CD4-positive, alpha-beta T cell treated with Interleukin-15 for 1 hour (primary cell): ENCODE measurements at regions not wholly inside any gene's neighbourhood (a gene's known extent, or its start where the extent isn't known, plus 50 kb on each side); places are given as distances from the start of the nearest gene placed in this dataset.

Experiments used
- DNase-seq: peaks from one replicate; pipeline ENCODE4 v3.0.0-alpha.2; 2020

DNA sequence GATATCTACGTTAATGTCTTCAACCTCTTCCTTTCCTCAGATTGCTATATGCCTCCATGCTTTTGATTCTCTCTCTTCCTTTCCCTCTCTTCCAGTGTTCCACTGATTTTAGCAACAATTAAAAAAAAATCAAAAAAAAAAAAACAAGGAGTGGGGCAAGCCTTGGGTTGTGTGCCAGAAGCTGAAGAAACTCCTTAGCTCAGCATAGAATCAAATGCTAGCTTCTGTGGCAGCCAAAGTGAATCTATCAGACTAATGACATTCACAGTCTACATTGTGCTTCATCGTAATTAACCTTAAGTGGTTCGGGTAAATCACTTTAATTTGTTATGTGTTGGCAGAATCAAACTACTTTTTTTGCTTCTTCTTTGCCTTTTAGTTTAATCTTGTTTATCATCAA is 237.3 kb downstream of the TMEM167A start:
- DNase-seq: no peak

DNA sequence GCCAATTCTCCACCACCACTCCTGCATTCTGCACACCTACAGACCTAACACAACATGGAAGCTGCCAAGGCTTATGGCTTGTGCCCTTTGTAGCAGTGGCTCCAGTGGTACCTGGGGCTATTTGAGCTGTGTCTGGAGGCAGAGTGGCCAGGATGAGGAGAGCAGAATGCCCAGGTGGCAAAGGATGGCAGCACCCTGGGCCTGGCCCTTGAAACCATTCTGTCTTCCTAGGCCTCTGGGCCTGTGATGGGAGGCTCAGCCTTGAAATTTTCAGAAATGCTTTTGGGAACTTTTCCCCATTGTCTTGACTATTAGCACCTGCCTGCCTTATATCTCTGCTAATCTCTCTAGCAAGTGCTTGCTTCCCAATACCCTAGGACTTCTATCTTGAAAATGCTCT is 241.7 kb downstream of the TMEM167A start:
- no peak for DNase-seq

DNA sequence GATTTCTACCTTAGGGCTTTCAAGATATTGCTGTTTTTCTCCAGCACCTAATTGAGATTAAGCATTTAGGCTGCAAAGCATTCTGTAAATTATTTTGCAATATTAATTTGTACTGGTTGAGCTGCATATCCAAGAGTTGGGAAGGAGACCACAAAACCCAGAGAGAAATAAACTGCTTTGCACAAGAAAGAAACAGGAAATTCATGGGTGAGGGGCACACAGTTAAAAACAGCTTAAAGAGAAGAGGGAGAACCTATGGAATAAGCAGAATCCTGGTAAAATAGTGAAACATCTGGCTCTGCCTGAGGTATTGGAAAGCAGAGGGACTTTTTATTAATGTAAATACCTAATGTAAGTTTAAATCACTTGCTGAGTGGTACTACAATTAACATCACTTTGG is 243.0 kb downstream of the TMEM167A start:
- DNase-seq: no peak

DNA sequence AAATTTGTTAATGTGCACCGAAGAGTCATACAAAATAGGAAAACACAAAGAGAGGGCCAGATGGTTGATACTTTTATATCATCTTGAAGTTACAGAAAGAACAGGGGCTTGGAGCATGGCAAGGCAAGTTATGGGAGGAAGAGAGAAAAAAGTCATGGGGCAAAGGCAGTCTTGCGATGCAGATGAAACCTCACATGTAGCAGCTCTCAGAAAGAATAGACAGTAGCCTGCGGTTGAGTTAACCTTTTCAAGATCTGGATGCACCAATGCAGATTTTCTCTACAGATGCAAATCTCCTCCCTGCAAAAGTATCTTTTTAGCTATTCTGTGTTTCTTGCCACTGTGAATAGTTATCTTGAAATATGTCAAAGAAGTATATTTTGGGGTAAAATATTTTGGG is 243.9 kb downstream of the TMEM167A start:
- no peak for DNase-seq

DNA sequence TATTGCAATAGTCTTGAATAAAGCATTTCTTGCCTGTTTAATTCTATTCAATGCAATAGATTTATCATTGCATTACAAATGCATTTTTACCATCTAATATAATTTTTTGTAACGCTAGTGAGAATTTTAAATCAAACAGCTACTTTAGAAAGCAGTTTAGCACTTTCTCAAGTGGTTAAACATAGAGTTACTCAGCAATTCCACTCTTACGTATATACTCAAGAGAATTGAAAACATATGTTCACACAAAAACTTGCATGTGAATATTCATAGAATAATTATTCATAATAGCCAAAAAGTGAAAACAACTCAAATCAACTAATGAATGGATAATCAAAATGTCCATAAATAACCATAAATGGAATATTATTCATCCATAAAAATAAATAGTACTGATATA is 244.7 kb downstream of the TMEM167A start:
- DNase-seq: no peak

DNA sequence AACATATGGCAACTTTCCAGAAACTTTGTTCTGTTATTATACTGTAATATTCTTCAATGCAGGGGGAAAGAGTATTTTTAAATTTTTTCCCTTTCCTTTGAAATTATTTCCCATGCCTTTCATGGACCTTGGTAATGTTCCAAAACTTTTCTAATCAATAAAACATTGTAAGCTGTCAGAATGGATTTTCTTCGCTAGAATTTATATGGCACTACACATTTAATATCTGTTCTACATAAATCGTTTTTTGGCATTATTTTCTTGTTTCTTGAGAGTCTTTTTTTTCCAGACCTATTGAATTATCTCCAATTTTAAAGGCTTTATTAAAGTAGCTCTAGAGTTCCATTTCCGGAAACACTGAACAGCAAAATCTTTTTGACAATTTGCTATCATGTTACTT is 249.0 kb downstream of the TMEM167A start:
- DNase-seq: no peak

DNA sequence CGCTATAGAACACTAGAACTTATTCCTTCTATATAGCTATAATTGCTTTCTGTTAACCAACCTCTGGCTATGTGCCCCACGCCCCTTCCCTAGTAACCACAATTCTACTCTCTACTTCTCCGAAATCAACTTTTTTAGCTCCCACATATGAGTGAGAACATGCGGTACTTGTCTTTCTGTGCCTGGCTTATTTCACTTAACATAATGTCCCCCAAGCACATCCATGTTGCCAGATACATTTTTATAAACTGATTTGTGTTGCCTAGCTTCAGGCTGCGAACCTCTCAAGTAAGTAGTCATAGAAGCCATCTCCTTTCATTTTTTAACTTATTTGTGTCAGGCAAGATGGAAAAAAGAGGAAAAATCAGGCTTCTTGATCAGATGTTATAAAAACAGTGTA is 249.5 kb downstream of the TMEM167A start:
- no peak for DNase-seq

DNA sequence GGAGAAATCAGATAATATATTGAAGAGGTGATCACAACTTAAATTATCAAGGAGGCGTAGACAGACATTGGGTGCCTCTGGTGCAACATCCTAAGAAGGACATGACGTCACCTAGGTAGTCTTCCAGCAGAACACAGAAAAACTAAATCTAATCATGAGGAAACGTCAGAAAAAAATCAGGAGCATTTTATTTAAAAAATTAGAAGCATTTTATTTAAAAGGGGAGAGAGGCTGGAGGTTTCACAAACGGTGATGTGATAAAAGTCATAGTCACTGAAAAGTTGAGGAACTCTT is 254.6 kb downstream of the TMEM167A start:
- DNase-seq: no peak

DNA sequence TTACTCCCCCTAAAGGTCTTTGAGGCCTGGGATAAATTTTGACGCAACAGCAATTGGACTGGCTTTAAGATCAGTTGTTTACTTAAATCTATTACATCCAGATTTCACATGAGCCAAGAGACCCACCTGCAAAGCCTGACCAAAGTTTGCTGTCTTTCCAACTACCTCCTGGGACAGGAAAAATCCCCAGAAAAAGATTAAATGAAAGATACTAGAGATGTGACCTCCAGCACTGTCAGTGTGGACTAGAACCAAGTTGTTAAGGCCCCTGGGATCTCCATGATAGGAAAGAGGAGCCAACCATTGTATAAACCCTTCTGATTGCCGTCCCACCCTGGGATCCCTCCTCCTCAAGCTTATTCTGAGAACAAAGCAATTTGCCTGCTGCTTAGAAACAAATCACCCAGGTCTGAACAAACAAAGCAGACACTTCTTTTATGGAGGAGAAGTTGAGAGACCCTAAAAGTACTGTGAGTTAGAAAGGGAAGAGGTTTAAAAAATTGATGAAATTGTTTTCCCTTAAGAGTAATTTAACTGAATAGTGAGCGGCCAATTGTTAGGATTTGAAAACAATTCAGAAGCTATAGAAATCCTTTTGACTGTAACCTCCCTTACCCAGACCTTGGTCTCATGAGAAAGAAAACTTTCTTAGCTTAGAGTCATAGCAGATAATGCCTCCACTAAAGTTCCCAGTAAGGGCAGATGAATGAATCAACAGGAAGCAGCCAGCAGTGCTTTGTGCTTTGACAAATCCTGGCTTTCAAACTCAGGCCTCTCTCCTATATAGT is 255.2 kb downstream of the TMEM167A start:
- DNase-seq: no peak

DNA sequence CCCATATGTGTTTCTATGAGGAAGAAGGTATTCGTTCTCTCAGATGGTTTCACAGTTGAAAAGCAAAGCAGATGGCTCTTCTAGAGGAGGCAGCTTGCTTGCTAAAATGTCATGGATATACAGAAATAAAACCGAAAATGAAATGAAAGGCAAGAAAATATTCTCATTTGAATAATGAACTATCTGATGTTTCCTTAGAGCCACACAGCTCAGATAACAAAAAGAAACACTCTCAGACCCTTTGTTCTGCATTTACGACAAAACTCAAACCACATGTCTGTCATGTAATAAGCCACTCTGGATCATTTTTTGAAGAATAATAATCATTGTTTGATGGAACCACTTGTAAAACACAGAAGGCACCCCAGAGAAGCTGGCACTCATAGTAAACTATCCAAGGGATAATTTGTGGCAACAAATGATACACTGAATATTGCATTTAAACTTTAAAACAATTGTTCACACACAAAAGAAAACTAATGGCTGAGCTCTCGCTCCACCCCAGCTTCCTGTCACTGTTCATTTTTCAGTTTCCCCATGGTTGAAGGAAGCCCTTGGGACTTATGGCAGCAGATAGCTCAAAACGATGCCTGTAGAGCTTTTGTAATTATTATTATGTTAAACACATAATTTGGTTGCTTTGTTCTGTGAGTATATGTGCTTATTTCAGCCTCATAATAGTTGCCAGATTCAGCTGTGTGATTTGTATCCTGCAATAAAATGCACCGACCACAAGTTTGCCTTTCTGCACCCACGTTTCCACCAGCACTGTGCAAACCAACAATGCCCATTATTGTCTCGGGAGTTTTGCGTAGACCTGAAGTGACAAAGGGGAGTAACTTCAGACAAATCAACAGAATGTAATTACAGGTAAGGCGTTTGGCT is 256.0 kb downstream of the TMEM167A start:
- no peak for DNase-seq

DNA sequence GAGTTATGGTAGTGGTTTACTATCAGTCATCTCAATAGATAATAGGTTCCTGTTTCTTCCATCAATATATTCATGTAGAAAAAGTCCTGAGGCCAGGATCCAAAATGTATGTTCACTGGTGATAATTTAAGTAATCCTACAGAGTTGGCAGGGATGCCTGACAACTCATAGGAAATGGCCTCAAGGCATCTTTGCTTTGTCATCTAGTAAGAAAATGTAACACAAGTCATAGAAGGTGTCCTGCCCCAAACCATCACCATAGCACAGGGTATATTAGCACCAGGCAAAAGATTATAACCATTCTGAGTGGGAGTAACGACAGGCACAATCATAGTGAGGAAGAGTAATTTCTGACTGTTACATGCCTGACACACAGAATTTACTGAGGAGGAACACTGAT is 257.0 kb downstream of the TMEM167A start:
- DNase-seq: no peak

DNA sequence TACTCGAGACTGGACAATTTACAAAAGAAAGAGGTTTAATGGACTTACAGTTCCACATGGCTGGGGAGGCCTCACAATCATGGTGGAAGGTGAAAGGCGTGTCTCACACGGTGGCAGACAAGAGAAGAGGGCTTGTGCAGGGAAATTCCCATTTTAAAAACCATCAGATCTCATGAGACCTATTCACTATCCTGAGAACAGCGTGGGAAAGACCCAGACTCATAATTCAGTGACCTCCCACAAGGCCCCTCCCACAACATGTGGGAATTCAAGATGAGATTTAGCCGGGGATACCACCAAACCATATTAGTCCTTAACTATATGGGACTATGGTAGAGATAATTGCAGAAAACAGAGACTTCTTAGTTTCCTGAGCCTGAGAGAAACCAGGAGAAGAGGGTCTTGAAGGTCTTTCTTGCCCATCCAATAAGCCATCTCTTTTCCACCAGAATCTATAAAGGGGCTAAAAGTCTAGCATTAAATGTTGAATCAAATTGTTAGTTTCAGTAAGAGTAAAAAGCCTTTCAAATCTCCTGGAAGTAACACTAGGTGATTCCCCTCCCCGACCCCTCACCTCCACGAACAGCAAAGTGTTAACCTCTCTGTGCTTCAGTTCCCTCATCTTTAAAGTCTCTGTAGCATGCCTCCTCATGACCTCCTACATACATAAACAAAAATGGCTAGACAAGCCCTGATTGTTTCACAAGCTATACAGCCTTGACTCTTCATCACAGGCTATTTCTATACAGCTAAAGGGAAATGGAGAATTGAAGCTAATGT is 259.1 kb downstream of the TMEM167A start:
- no peak for DNase-seq

DNA sequence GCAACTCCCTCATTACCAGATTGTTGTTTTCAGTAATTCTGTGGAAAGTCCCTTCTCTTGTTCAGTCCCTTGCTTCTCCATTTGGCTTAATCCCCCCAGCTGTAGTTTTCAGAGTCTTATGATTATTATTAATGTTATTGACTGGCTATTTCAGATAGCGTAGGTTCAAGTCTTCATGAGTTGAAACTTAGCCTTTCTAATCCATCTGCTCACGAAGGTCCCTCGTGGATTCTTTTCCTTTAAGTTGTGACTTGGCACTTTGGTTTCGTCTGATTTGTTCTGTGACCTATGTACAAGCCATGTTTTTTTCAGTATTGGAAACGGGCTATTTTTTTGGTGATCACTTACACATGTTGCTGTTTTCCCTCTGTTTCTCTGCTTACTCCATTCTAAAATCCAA is 260.3 kb downstream of the TMEM167A start:
- DNase-seq: no peak

DNA sequence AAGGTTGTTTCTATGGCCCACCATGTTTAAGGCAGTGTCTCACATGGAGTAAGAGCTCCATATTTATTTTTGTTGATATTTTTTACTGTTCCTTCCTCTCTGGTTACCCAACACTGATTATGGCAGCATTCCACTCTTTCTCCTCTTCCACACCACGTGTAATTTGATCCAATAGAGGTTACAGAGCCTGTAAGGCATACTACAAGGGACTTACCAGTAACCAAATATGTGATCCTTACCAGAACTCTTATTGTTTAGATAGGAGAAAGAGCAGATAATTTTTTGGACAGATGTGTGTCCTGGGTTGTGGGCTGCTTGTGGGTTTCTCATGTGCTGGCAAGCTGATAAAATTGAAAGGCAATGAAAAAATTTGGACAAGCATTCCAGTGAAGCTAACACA is 261.3 kb downstream of the TMEM167A start:
- DNase-seq: no peak

DNA sequence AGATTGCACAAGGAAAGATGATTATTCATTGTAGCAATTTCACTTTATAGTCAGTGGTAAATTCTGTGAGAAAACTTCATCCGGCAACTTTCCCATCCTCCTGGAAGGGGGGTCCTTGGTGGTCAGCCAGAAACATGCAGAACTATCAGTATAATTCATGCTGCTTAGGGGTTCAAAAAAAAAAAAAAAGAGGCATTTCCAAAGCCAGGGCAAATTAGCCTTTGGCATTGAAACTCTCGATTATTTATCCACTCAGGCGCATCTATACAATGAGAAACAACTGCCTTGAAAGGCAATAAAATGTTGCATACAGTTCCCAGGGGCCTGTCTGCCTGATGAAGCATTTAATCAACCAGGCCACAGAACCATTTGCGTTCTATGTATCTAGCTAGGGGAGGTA is 263.3 kb downstream of the TMEM167A start:
- no peak for DNase-seq

DNA sequence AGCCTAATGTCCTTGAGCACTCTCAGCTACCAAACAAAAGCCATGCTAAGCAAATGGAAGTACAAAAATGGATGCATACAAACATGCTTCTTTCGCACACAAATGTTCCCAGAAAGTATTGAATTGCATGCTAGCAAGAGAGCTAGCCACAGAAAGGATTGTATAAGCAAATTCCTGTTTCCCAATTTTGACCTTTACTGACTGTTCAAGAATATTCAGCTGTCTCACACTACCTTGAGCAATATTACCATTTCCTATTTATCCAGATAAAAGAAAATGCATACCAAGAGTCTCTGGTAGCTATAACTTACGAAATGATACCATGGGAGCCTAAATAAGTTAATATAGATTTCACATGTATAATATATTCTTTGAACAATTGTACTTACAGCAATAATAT is 264.6 kb downstream of the TMEM167A start:
- DNase-seq: no peak

DNA sequence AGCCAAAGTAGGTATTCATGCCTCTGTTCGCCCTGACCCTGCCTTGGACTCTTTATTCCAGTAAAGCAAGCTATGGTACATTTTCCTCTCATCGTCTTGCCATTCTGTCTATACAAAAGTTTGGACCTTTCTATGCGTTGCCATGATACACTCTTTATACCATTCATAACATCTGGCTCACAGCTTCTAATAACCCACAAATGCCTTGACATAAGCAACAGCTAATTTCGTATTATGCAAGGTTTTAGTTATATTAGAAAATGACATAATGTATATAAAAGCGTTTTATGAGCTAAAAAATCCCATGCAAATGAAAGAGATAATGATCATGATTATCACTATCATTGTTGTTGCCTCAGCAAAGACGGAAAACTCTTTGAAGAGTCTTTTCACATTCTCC is 265.7 kb downstream of the TMEM167A start:
- DNase-seq: no peak

DNA sequence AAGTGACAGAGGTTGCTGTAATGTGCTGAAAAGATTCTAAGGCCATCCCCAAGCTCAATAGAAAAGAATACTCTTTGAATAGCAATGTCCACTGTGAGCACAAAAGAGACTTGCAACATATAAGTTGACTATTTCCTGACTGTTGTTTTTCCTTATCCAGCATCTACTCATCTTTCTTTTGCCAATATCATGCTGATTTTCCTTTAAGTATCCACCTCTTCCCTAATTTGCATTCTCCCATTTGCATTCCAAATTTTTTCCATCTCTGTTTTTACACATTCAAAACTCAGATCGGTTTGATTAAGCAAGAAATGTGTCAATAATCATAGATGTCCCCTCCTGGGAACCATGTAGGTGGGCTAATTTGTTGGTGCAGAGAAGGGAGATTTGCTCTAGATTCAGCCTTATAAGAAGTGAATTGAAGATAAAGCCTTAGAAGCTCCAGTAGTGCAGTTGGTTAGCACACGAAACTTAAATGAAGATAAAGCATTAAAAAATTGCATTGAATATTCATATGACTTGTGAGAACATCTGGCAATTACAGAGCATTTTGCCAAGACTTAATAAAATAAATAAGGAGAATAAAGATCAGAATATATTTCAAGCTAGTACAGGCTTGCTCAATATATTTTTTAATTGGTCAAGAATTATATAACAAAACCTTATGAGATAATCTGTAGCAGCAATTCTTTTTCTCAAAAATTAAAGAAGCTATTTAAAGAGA is 267.6 kb downstream of the TMEM167A start:
- DNase-seq: no peak

DNA sequence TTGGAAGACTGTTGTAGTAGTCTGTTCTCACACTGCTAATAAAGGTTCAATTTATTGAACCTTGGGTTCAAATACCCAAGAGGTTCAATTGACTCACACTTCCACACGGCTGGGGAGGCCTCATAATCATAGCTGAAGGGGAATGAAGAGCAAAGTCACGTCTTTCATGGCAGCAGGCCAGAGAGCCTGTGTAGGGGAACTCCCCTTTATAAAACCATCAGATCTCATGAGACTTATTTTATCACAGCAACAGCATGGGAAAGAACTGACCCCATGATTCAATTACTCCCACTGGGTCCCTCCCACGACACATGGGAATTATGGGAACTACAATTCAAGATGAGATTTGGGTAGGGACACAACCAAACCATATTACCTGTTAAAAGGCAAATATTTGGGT is 268.2 kb downstream of the TMEM167A start:
- DNase-seq: no peak

DNA sequence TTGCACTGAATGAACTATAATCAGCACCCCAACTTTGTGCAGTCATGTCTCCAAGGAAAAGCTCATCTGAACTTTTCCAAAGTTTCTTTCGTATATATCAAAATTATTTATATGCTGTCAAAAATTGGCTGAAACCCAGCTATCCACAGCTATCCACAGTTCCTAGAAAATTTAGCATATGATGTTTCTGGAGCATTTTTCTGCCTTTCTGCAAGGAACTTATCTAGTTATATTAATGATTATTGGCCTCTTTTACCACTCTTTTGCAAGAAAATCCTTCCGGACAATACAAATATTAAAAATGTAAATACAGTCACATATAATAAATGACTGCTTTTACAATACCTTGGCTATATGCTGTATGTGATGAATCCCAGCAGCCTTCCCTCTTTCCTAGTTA is 270.2 kb downstream of the TMEM167A start:
- DNase-seq: no peak

DNA sequence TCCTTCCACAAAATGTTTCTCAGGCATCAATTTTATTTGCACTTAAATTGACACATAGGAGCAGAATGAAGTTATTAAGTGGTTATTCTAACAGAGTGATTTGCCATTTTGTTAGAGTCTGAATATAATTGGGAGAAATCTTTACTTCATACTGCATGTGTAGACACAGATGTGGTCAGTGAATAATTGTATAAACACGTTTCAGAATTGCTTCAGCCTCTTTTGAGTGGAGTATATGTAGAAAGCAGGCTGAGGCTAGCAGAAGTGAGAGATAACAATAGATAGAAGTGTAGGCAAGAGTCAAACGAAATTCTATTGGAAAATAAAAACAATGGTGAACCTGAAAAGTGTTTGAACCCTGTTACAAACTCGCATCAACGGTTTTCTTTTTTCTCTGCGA is 270.7 kb downstream of the TMEM167A start:
- no peak for DNase-seq

DNA sequence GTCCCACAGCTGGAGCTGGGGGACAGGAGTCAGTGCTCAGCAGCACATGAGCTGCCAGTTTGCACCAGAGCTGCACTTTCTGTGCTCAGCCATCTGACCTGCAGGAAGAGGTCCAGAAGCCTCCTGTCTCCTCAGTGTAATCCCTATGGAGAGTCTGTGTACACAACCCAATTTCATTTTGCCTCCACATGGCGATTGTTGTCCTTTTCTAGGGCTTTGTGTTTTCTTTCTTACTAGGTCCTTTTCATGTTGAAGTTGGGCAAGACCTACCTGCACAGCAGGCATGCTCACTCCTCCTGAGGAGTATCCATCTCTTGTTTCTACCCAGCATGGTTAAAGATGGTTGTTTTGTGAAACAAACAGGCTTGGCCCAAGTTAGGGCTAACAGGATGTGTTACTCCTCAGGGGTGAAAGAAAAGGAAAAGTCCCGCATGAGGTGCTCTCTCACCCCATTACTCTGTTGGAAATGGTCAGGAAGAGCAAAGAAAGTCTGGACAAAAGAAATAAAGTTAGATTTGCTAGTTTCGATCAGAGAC is 273.0 kb downstream of the TMEM167A start:
- no peak for DNase-seq

DNA sequence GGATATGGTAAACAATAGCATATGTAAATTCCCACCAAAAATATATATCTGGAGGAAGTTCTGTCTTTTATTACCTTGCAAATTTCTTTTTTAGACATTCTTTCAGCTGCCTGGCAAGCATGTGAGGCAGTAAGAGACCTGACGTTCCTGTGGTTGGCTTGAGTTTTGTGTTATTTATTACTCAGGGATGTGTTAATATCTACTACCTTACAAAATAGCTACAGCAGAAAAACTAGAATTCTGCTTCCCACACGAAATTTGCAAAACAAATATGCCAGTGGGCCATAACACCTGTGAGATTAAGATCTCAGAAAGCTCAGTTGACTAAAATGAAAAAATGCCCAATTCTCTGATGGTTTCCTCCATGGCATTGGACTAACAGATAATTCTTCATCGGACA is 274.2 kb downstream of the TMEM167A start:
- DNase-seq: no peak
